A549 (cell line): ENCODE measurements at regions not wholly inside any gene's neighbourhood (a gene's known extent, or its start where the extent isn't known, plus 50 kb on each side); places are given as distances from the start of the nearest gene placed in this dataset.

Experiments used
- ATAC-seq, 2 experiments: fragments of 200-7000 bp in 1 of 2; fragments of >200 bp in 1 of 2; cut with Nextera tagmentation in 1 of 2; cut with Tn5 transposase in 1 of 2; 3 replicates each; pipeline versions ENCODE4 v1.8.0 to v1.9.1; 2018 to 2020; ENCODE audit warnings: mild to moderate bottlenecking in 1 of 2, moderate library complexity in 1 of 2
- CTCF ChIA-PET: fragments of 300-600 bp; sonication (Branson Sonifier 250); formaldehyde crosslinking; extraction: SDS; loops from one replicate; lab custom pipeline; 2021; ENCODE audit warnings: antibody characterized with exemption, inconsistent platforms; lab: Yijun Ruan, JAX
- POLR2A ChIA-PET: fragments of 350-600 bp; formaldehyde crosslinking; extraction: SDS; loops from one replicate; lab custom pipeline; 2021; ENCODE audit warnings: antibody characterized with exemption, inconsistent platforms; lab: Yijun Ruan, JAX
- DNase-seq, 2 experiments: peaks; one replicate each; pipeline versions ENCODE4 v3.0.0 to v3.0.0-alpha.2; 2011 to 2016; ENCODE audit warnings: low read depth in 1 of 2, low spot score in 1 of 2
- FAIRE-seq: peaks from 2 replicates; lab custom pipeline; 2011; peaks lifted over from hg19 to GRCh38; lab: Jason Lieb, UNC
- H3K27ac ChIP-seq, 2 experiments: fragments of >200 bp; sonication (Bioruptor Twin); formaldehyde crosslinking; 3 replicates each; pipeline ENCODE4 v1.5.1; 2016 to 2017
- H3K4me1 ChIP-seq: fragments of >200 bp; sonication (Bioruptor Twin); formaldehyde crosslinking; 3 replicates; pipeline ENCODE4 v1.6.1; 2016
- H3K4me2 ChIP-seq: fragments of >200 bp; sonication (Bioruptor Twin); formaldehyde crosslinking; 3 replicates; pipeline ENCODE4 v1.6.1; 2016
- H3K4me3 ChIP-seq: fragments of >200 bp; sonication (Bioruptor Twin); formaldehyde crosslinking; 3 replicates; pipeline ENCODE4 v1.5.1; 2016
- H3K9me3 ChIP-seq: fragments of >200 bp; sonication (Bioruptor Twin); formaldehyde crosslinking; 3 replicates; pipeline ENCODE4 v1.6.1; 2016
- ATOH8 ChIP-seq: fragments of 250-450 bp; sonication (Bioruptor Pico); IDR thresholded peaks from 2 replicates; pipeline ENCODE4 v1.5.0; 2020; ENCODE audit warnings: low read depth, mild to moderate bottlenecking, moderate library complexity
- BHLHE40 ChIP-seq: IDR thresholded peaks from 2 replicates; pipeline ENCODE4 v1.6.1; 2012; ENCODE audit warnings: low read depth, low read length, inconsistent platforms
- EHMT2 ChIP-seq: fragments of 200-600 bp; sonication (generic); IDR thresholded peaks from 2 replicates; pipeline ENCODE4 v1.6.1; 2016; ENCODE audit warnings: antibody characterized with exemption, low read depth, mild to moderate bottlenecking, moderate library complexity
- FOSL2 ChIP-seq, 2 experiments: fragments of 450-650 bp in 1 of 2; fragments of >200 bp in 1 of 2; sonication (Bioruptor Twin) in 1 of 2; formaldehyde crosslinking; IDR thresholded peaks; 2 replicates each; pipeline versions ENCODE4 v1.5.0 to v1.6.1; 2016 to 2020; ENCODE audit warnings: mild to moderate bottlenecking in 1 of 2, moderate library complexity in 1 of 2
- GATA3 ChIP-seq: IDR thresholded peaks from 2 replicates; pipeline ENCODE4 v1.6.1; 2012; ENCODE audit warnings: borderline replicate concordance
- JUNB ChIP-seq: fragments of >200 bp; sonication (Bioruptor Twin); formaldehyde crosslinking; IDR thresholded peaks from 2 replicates; pipeline ENCODE4 v1.6.1; 2016
- MAX ChIP-seq: IDR thresholded peaks from 2 replicates; pipeline ENCODE4 v1.6.1; 2012
- MYC ChIP-seq: IDR thresholded peaks from 2 replicates; pipeline ENCODE4 v1.6.1; 2012; ENCODE audit warnings: mild to moderate bottlenecking, inconsistent platforms, low read length, improper control_type of control experiment, borderline replicate concordance
- NFE2L2 ChIP-seq: fragments of 150-350 bp; conservative IDR thresholded peaks from 2 replicates; pipeline ENCODE4 v1.6.1; 2014; ENCODE audit warnings: low read length
- NPAS2 ChIP-seq: fragments of 250-450 bp; sonication (Bioruptor Pico); IDR thresholded peaks from 2 replicates; pipeline ENCODE4 v1.8.0; 2022; ENCODE audit warnings: mild to moderate bottlenecking, moderate library complexity, borderline replicate concordance
- NR3C1 ChIP-seq: fragments of >200 bp; sonication (Bioruptor Twin); formaldehyde crosslinking; IDR thresholded peaks from 3 replicates; pipeline ENCODE4 v1.6.1; 2017
- PHF8 ChIP-seq: fragments of 200-600 bp; sonication (generic); IDR thresholded peaks from 2 replicates; pipeline ENCODE4 v1.6.1; 2016; ENCODE audit warnings: low read depth, mild to moderate bottlenecking, antibody characterized with exemption, moderate library complexity, borderline replicate concordance
- REST ChIP-seq: fragments of 200-600 bp; sonication (generic); IDR thresholded peaks from 2 replicates; pipeline ENCODE4 v1.6.1; 2016; ENCODE audit warnings: antibody characterized with exemption, mild to moderate bottlenecking, moderate library complexity
- RFX5 ChIP-seq: fragments of 450-650 bp; IDR thresholded peaks from 2 replicates; pipeline ENCODE4 v1.7.1; 2014; ENCODE audit warnings: antibody characterized with exemption, mild to moderate bottlenecking, moderate library complexity
- WGBS: methylation state at CpG from one replicate; pipeline ENCODE4 v1.1.6; 2017; ENCODE audit errors: missing lambda C conversion rate; 5-methylcytosine and 5-hydroxymethylcytosine counted together

- CTCF ChIA-PET, result interaction anchor here (0.7 to 1.6 kb wide), 7 partner anchors 9 to 221 kb away, joined by 3 to 5 read pairs (median 4); no protein-coding TSS in a partner anchor
- 32% methylated on average over 13 of the region's 13 CpGs for WGBS
- H3K4me2 ChIP-seq, result peak overlapping the region; percentile 65
Measured at GRCh38 chr20:53800883-53801604, 207.4 kb upstream of the ZNF217 start.

GRCh38 chr20:53800418-53800817 is 206.8 kb upstream of the ZNF217 start:
- ATAC-seq (0 out of 6 replicates have a peak, but pooled peaks of 1 of the 2 experiments have one; percentile 4), FAIRE-seq (no peak), DNase-seq (no peak)
- ChIA-PET POLR2A (interaction anchor here (0.5 kb wide), 1 partner anchor 206 kb away, joined by 4 read pairs; no protein-coding TSS in a partner anchor), CTCF (interaction anchor here (0.7 to 1.6 kb wide), 5 partner anchors 10 to 221 kb away, joined by 3 to 5 read pairs (median 5); no protein-coding TSS in a partner anchor)
- Histone ChIP-seq H3K27ac (peak overlapping the region; percentile 58 to 90), H3K4me1 (peaks cover 49% of the 10 kb centered on the region), H3K4me2 (peak overlapping the region; percentile 65), H3K4me3 (no peak overlapping the region), H3K9me3 (no peaks in the 10 kb centered on the region)
- WGBS, result 100% methylated on average over 1 of the region's 1 CpG
- TF ChIP-seq REST, result no peak

More at GRCh38 chr20:53800883-53801604, 207.4 kb upstream of the ZNF217 start:
- DNase-seq (peak in 1 of 2 experiments; percentile 60), FAIRE-seq (no peak), ATAC-seq (peak in 1 of 2 experiments; percentile 43; a peak in 3 of 6 replicates)
- peak overlapping the region; percentile 58 to 90 for H3K27ac ChIP-seq
- POLR2A ChIA-PET, result interaction anchor here (0.5 kb wide), 1 partner anchor 206 kb away, joined by 4 read pairs; no protein-coding TSS in a partner anchor
- H3K4me1 ChIP-seq, result peaks cover 55% of the 10 kb centered on the region
- H3K4me3 ChIP-seq, result no peak overlapping the region
- no peaks in the 10 kb centered on the region for H3K9me3 ChIP-seq
- TF ChIP-seq GATA3 (peak; percentile 42; the same call in 1 of the 2 replicates), NFE2L2 (no peak), FOSL2 (IDR thresholded peaks at IDR 0.05) (no peak), FOSL2 (CRISPR knock-in tag; IDR thresholded peaks at IDR 0.05) (peak; percentile 36), MAX (peak; percentile 50; the same call in 1 of the 2 replicates), NR3C1 (no peak), ATOH8 (CRISPR knock-in tag) (no peak)
- TF ChIP-seq, all 56 proteins: peak for 3

- Histone ChIP-seq H3K9me3 (no peaks in the 10 kb centered on the region), H3K4me1 (peaks cover 38% of the 10 kb centered on the region), H3K27ac (peak overlapping the region in 1 of 2 experiments; percentile 67; a peak in 3 of 6 replicates), H3K4me2 (no peak overlapping the region), H3K4me3 (no peak overlapping the region)
- POLR2A ChIA-PET, result no interaction called here
- CTCF ChIA-PET, result interaction anchor here (0.6 kb wide), 1 partner anchor 125 kb away, joined by 3 read pairs; no protein-coding TSS in a partner anchor
- DNase-seq, result no peak
- no peak for FAIRE-seq
- ATAC-seq, result no peak
- TF ChIP-seq RFX5 (no peak), NPAS2 (CRISPR knock-in tag) (no peak), PHF8 (no peak), ATOH8 (CRISPR knock-in tag) (no peak), JUNB (no peak), BHLHE40 (no peak), MAX (no peak), FOSL2 (IDR thresholded peaks at IDR 0.05) (no peak), FOSL2 (CRISPR knock-in tag; IDR thresholded peaks at IDR 0.05) (no peak), EHMT2 (no peak), MYC (no peak)
- WGBS, result 70% methylated on average over 4 of the region's 4 CpGs
Measured at GRCh38 chr20:53797085-53797484, 203.4 kb upstream of the ZNF217 start.
